Spinal cord (tissue), 9 donors: ENCODE measurements at regions not wholly inside any gene's neighbourhood (a gene's known extent, or its start where the extent isn't known, plus 50 kb on each side); places are given as distances from the start of the nearest gene placed in this dataset.

Source experiments
- DNase-seq, 6 donors: peaks; one replicate each; pipeline versions ENCODE4 v3.0.0 to v3.0.0-alpha.2; 2013 to 2015; ENCODE audit warnings: low spot score in 6 of 6, low read depth in 4 of 6
- H3K27ac ChIP-seq: one replicate; pipeline ENCODE4 v1.5.1; 2013; ENCODE audit warnings: low read depth, low read length, control low read depth
- H3K27me3 ChIP-seq: one replicate; pipeline ENCODE4 v1.6.1; 2013; ENCODE audit warnings: low read length; ENCODE audit not compliant: control insufficient read depth, insufficient read depth
- H3K36me3 ChIP-seq: one replicate; pipeline ENCODE4 v1.6.1; 2013; ENCODE audit warnings: low read length; ENCODE audit not compliant: control insufficient read depth, insufficient read depth
- H3K4me1 ChIP-seq: one replicate; pipeline ENCODE4 v1.6.1; 2013; ENCODE audit warnings: low read length; ENCODE audit not compliant: control insufficient read depth, insufficient read depth
- H3K4me3 ChIP-seq: one replicate; pipeline ENCODE4 v1.5.1; 2013; ENCODE audit warnings: low read depth, low read length, control low read depth
- H3K9me3 ChIP-seq: one replicate; pipeline ENCODE4 v1.6.1; 2013; ENCODE audit warnings: low read length; ENCODE audit not compliant: control insufficient read depth, insufficient read depth
- WGBS: methylation state at CpG from one replicate; pipeline ENCODE4 v1.1.5; 2013; ENCODE audit warnings: missing lambda C conversion rate; ENCODE audit not compliant: insufficient coverage; 5-methylcytosine and 5-hydroxymethylcytosine counted together
- donor health status: healthy.

DNA sequence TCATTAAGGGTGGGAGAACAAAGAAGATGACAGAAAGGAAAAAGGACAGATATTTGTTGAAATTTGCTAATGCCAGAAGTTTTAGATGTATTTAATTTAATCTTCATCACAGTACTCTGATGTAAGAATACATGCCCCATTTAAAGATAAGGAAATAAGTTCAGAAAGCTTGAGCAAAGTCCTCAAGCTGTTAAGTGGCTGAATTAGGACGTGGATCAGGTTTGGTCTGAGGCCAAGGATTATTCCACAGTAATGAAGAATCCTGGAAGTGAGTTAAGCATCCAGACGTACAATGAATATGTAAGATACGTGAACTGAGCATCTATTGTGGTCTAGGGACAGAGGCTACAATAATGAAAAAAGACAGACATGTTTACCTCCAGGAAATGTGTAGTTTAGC lies 671.3 kb downstream of the PRELID2 start:
- Histone ChIP-seq H3K36me3 (no peaks in the 10 kb centered on the region), H3K9me3 (no peaks in the 10 kb centered on the region), H3K27ac (no peak overlapping the region), H3K27me3 (no peaks in the 10 kb centered on the region), H3K4me3 (no peak overlapping the region), H3K4me1 (no peaks in the 10 kb centered on the region)
- WGBS: 66% methylated on average over 3 of the region's 3 CpGs
- no peak for DNase-seq

DNA sequence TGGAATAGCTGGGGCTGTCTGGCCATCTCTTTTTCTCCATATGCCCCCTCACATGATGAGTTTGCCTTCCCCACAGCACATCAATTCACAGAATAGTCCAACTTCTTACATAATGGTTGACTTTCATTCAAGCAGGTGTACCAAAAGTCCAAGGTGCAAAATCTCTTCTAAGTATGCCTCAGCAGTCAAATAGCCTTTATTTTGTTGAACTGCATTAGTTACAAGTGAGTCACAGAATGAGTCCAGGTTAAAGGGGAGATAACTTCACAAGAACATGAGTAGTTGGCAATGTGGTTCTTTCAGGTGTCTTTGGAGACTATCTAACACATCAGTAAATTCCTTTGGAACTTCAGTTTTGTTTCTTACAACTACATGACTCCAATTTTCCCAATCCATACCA lies 672.5 kb downstream of the PRELID2 start:
- H3K27ac ChIP-seq: no peak overlapping the region
- no peaks in the 10 kb centered on the region for H3K36me3 ChIP-seq

DNA sequence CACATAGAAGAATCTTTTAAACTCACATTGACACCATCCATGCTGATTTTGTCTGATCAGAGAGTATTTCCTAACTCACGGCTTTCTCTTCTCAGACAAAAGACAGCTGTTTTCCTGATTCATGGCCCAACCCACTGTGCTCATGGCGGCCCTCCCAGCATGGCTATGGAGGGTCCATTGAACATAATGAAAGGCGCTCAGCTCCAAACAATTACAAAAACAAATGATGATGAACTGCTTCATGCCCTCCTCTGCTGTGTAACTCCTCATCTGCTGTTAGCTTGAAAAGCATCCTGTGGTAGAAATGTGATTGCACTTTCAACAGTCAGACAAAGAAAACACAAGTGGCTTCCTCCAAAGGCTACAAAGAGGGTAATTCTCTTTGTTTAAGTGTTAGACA lies 673.8 kb downstream of the PRELID2 start:
- H3K9me3 ChIP-seq: no peaks in the 10 kb centered on the region
- no peak overlapping the region for H3K4me3 ChIP-seq
- no peak overlapping the region for H3K27ac ChIP-seq
- no peaks in the 10 kb centered on the region for H3K36me3 ChIP-seq
- WGBS: 45% methylated on average over 2 of the region's 3 CpGs
- DNase-seq: peak in 1 of 6 donors; percentile 82
- no peaks in the 10 kb centered on the region for H3K4me1 ChIP-seq
- H3K27me3 ChIP-seq: no peaks in the 10 kb centered on the region

More for the DNA sequence above, 672.5 kb downstream of the PRELID2 start:
- Histone ChIP-seq H3K27me3 (no peaks in the 10 kb centered on the region), H3K9me3 (no peaks in the 10 kb centered on the region), H3K4me3 (no peak overlapping the region), H3K4me1 (no peaks in the 10 kb centered on the region)
- no peak for DNase-seq

DNA sequence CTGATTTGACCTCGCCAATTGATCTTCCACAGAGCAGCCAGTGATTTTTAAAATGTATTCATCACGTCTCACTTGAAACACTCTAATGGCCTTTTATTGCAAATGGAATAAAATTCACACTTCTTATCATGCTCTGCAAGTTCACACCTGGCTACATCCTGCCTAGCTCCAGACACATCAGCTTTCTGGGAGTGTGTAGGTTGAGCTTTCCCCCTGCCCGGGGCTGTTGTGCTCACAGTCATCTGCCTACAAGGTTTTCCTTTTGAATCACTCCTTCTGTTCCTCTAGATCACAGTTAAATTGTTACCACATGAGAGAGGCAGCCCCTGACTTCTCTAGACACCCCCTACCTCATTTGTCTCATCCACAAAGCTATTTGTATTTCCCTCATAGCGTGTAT lies 674.5 kb downstream of the PRELID2 start:
- Histone ChIP-seq H3K9me3 (no peaks in the 10 kb centered on the region), H3K4me1 (no peaks in the 10 kb centered on the region), H3K27me3 (no peaks in the 10 kb centered on the region), H3K27ac (no peak overlapping the region), H3K36me3 (no peaks in the 10 kb centered on the region), H3K4me3 (no peak overlapping the region)
- no peak for DNase-seq
- WGBS: 61% methylated on average over 2 of the region's 4 CpGs

DNA sequence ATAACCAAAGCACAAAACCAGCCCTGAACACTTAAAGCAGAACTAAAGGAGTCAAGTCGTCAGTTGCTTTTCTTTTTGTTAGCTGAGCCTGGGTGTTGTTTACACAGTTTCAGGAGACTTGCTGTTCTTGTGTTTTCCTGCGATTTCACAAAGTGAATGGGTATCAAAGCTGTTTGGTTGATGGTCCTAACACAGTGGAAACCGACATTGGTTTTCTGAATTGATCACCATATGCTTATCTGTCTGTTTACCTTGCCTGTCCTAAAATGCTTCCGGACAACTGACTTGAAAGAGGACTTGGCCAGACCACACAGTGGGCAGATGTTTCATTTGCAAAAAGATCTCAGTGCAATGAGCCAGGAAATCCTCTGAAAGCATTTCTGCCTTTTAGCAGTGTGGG lies 676.4 kb downstream of the PRELID2 start:
- 34% methylated on average over 2 of the region's 4 CpGs for WGBS
- Histone ChIP-seq H3K4me1 (no peaks in the 10 kb centered on the region), H3K27ac (no peak overlapping the region), H3K27me3 (no peaks in the 10 kb centered on the region), H3K36me3 (no peaks in the 10 kb centered on the region), H3K9me3 (no peaks in the 10 kb centered on the region), H3K4me3 (no peak overlapping the region)
- DNase-seq: peak in 2 of 6 donors; percentile 54 to 75

DNA sequence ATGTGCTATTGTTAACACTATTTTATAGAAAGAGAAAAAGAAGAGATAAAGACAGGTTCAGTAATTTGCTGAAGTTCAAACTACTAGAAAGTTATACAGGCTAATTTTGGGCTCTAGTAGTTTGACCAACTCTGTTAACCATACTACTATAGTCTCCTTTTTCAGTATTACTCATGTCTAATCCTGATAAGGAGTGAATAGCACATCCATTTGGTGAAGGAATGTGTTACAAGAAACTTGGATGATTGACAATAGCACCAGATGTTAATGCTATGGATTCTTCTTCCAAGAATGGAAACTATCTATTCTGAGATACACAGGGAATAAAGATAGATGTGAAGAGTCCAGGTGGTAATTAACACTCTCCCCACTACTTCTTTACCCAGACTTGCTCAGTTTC lies 677.3 kb downstream of the PRELID2 start:
- no peaks in the 10 kb centered on the region for H3K9me3 ChIP-seq
- H3K4me1 ChIP-seq: no peaks in the 10 kb centered on the region
- H3K36me3 ChIP-seq: no peaks in the 10 kb centered on the region
- H3K27ac ChIP-seq: no peak overlapping the region
- no peak overlapping the region for H3K4me3 ChIP-seq
- peak in 1 of 6 donors; percentile 30 for DNase-seq
- H3K27me3 ChIP-seq: no peaks in the 10 kb centered on the region

DNA sequence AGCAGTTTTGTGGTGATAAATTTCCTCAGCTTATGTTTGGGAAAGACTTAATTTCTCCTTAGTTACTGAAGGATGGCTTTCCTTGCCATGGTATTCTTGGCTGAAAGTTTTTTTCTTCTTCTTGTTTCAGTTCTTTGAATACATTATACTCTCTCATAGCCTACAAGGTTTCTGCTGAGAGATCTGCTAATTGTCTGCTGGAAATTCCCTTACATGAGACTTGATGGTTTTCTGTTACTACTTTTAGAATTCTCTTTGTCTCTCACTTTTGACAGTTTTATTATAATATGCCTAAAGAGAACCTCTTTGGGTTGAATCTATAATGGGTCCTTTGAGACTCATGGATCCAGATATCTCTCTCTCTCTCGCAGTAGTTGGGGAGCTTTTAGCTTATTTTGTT lies 693.6 kb downstream of the PRELID2 start:
- H3K27me3 ChIP-seq: no peaks in the 10 kb centered on the region
- no peak overlapping the region for H3K27ac ChIP-seq
- no peaks in the 10 kb centered on the region for H3K4me1 ChIP-seq
- no CpG with 5 or more reads among the region's 1 CpG for WGBS
- H3K9me3 ChIP-seq: no peaks in the 10 kb centered on the region
- peak in 2 of 6 donors; percentile 20 to 41 for DNase-seq
- H3K36me3 ChIP-seq: no peaks in the 10 kb centered on the region
- H3K4me3 ChIP-seq: no peak overlapping the region

DNA sequence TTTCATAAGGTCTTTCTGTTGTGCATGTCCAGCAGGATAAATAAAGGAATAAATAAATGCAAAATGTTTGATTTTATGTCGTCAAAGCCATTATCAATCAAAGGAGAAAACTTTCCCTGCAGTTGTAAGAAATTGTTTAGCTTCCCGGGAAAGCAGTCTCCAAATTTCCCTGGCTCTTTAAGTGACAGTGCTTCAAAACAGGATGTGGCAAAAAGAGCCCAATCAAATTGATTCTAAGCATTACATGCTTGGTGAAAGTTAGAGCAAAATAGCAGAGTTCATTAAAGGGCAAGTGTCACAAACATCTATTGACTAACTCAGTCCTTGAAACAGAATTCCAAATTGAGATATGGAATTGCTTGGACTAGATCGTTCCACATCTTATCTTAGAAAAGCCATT lies 704.1 kb downstream of the PRELID2 start:
- Histone ChIP-seq H3K27me3 (no peaks in the 10 kb centered on the region), H3K27ac (no peak overlapping the region), H3K4me1 (no peaks in the 10 kb centered on the region), H3K9me3 (no peaks in the 10 kb centered on the region), H3K36me3 (no peaks in the 10 kb centered on the region), H3K4me3 (no peak overlapping the region)
- DNase-seq: no peak
- WGBS: 60% methylated on average over 1 of the region's 3 CpGs

DNA sequence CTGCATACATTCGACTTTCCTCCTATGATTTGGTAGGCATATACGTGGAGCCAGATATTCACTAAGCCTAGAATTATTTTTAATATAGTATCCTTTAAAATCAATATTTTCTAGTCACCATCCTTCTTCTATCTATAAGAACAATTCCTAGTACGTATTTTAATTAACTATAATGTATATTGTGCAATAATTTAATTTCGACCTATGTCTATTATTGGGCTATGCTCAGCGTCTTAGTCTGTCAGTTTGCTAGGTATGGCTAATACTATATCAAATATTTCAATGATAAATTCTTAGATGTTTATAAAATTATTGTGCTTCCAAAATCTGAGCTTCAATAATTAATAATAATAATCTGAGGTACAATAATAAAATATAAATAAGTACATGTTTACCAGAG lies 705.3 kb downstream of the PRELID2 start:
- no CpG with 5 or more reads among the region's 5 CpGs for WGBS
- H3K27me3 ChIP-seq: no peaks in the 10 kb centered on the region
- DNase-seq: no peak
- no peak overlapping the region for H3K27ac ChIP-seq
- no peak overlapping the region for H3K4me3 ChIP-seq
- H3K36me3 ChIP-seq: no peaks in the 10 kb centered on the region
- no peaks in the 10 kb centered on the region for H3K9me3 ChIP-seq
- H3K4me1 ChIP-seq: no peaks in the 10 kb centered on the region

DNA sequence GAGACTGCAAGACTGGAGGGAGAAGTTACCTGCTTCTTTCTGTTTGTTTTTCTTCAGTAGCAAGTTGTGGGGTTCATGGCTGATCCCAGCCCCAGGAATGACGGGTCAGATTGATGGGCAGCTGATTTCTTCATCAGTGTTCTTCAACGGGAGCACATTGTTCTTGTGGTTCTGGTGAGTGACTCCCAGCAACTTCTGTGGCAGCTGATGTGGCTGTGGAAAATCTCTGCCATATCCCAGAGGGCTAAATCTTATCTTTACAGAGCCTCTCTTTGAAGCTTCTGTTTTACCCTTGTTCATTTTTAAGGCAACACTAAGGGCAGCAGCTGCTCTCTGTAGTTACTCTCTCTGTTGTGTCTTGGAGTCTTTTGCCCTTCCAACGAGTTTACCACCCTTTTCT lies 710.3 kb downstream of the PRELID2 start:
- Histone ChIP-seq H3K4me3 (no peak overlapping the region), H3K27me3 (no peaks in the 10 kb centered on the region), H3K9me3 (no peaks in the 10 kb centered on the region), H3K36me3 (no peaks in the 10 kb centered on the region), H3K4me1 (no peaks in the 10 kb centered on the region), H3K27ac (no peak overlapping the region)
- WGBS: 92% methylated on average over 2 of the region's 3 CpGs
- DNase-seq: no peak
